ENCODE measurements at regions not wholly inside any gene's neighbourhood (a gene's known extent, or its start where the extent isn't known, plus 50 kb on each side); places are given as distances from the start of the nearest gene placed in this dataset.

- TF ChIP-seq BCOR (IDR thresholded peaks at IDR 0.05) = no peak
- TF ChIP-seq CTCF (IDR thresholded peaks at IDR 0.05 in 2 of 3, conservative IDR thresholded peaks at IDR 0.05 in 1 of 3; ENCODE audit: insufficient read depth in 2 of 3, low read depth in 1 of 3, low read length in 3 of 3) = no peak
- TF ChIP-seq CTBP1 (IDR thresholded peaks at IDR 0.05; ENCODE audit: borderline replicate concordance) = no peak
- TF ChIP-seq TAF7 (tag; IDR thresholded peaks at IDR 0.05) = no peak
- no peak for TF ChIP-seq ELK3 (CRISPR knock-in tag; IDR thresholded peaks at IDR 0.05)
- no peak for TF ChIP-seq HDAC1 (IDR thresholded peaks at IDR 0.05)
- TF ChIP-seq ZFP91 (CRISPR knock-in tag; IDR thresholded peaks at IDR 0.05) = no peak
- no peak for TF ChIP-seq BCLAF1 (IDR thresholded peaks at IDR 0.05; ENCODE audit: borderline replicate concordance in 1 of 2, control insufficient read depth in 1 of 2, low read depth in 2 of 2, low read length in 1 of 2)
- no peak for TF ChIP-seq ZNF121 (CRISPR knock-in tag; conservative IDR thresholded peaks at IDR 0.05)
- no peak for TF ChIP-seq RHOXF2B (CRISPR knock-in tag; conservative IDR thresholded peaks at IDR 0.05)
- no peak for TF ChIP-seq SETDB1 (IDR thresholded peaks at IDR 0.05; ENCODE audit: low read length)
- H3K79me2 ChIP-seq (ENCODE audit: control insufficient read depth, insufficient read depth, low read length) = no peaks in the 10 kb centered on the region
- no peaks in the 10 kb centered on the region for H3K27me3 ChIP-seq (ENCODE audit: control insufficient read depth in 2 of 2, insufficient read depth in 2 of 2, low read length in 2 of 2)
- no peak overlapping the region for H3K4me3 ChIP-seq
- no TSS peak for BruUV-seq (replicated peaks)
- H4K20me1 ChIP-seq (replicated peaks; ENCODE audit: control insufficient read depth, insufficient read depth, low read length) = no peaks in the 10 kb centered on the region
- no peak overlapping the region for H3K27ac ChIP-seq (ENCODE audit: extremely low read depth, low read depth, low read length)
- ATAC-seq (no peak), FAIRE-seq (no peak), DNase-seq (ENCODE audit: extremely low read depth in 1 of 4, low spot score in 3 of 4) (no peak)
- H3K9me3 ChIP-seq (replicated peaks; ENCODE audit: control insufficient read depth, insufficient read depth, low read depth, low read length) = no peaks in the 10 kb centered on the region
- ChIA-PET CTCF (ENCODE audit: low intra/inter-chr PET ratio) (no interaction called here), POLR2A (no interaction called here)
- intact Hi-C loops (cut with micrococcal nuclease) = no loop called here
- H3K4me2 ChIP-seq (ENCODE audit: insufficient read depth, low read length) = no peak overlapping the region
- no peak overlapping the region for H3K9ac ChIP-seq (ENCODE audit: insufficient read depth in 1 of 2, low read depth in 2 of 2, low read length in 2 of 2)
- WGBS (ENCODE audit: insufficient coverage, low coverage, missing lambda C conversion rate) = 0% methylated on average over 2 of the region's 2 CpGs
- H2AFZ ChIP-seq (ENCODE audit: low read depth, low read length) = no peak overlapping the region
- H3K9me1 ChIP-seq (ENCODE audit: control insufficient read depth, insufficient read depth, low read length) = no peaks in the 10 kb centered on the region
- H3K36me3 ChIP-seq (ENCODE audit: control insufficient read depth, insufficient read depth, low read length) = no peaks in the 10 kb centered on the region
- no peaks in the 10 kb centered on the region for H3K4me1 ChIP-seq (replicated peaks in 1 of 2; ENCODE audit: control insufficient read depth in 2 of 2, insufficient read depth in 2 of 2, low read length in 2 of 2)
- in situ Hi-C loops (cut with MboI) = no loop called here
Observed at GRCh38 chr4:170610434-170610833, 520.7 kb upstream of the AADAT start.

Data from K562 (cell line).